Kidney epithelial cell (primary cell): ENCODE measurements at regions not wholly inside any gene's neighbourhood (a gene's known extent, or its start where the extent isn't known, plus 50 kb on each side); places are given as distances from the start of the nearest gene placed in this dataset.

ENCODE experiments used
- DNase-seq: peaks from one replicate; pipeline ENCODE4 v3.0.0-alpha.2; 2010; ENCODE audit warnings: low read depth
- H3K27me3 ChIP-seq: 2 replicates; pipeline ENCODE4 v1.6.0; 2011; ENCODE audit warnings: low read length; ENCODE audit not compliant: control insufficient read depth, insufficient read depth
- H3K36me3 ChIP-seq: 2 replicates; pipeline ENCODE4 v1.5.1; 2011; ENCODE audit warnings: low read length; ENCODE audit not compliant: control insufficient read depth, insufficient read depth
- H3K4me3 ChIP-seq: 2 replicates; pipeline ENCODE4 v1.5.1; 2011; ENCODE audit warnings: low read depth, mild to moderate bottlenecking, control low read depth, low read length
- TF ChIP-seq, protein P1 (sequence below): IDR thresholded peaks from 2 replicates; pipeline ENCODE4 v1.5.1; 2011; ENCODE audit warnings: mild to moderate bottlenecking, moderate library complexity, low read length, control low read depth, inconsistent platforms; ENCODE audit not compliant: insufficient read depth, poor library complexity, severe bottlenecking

DNA sequence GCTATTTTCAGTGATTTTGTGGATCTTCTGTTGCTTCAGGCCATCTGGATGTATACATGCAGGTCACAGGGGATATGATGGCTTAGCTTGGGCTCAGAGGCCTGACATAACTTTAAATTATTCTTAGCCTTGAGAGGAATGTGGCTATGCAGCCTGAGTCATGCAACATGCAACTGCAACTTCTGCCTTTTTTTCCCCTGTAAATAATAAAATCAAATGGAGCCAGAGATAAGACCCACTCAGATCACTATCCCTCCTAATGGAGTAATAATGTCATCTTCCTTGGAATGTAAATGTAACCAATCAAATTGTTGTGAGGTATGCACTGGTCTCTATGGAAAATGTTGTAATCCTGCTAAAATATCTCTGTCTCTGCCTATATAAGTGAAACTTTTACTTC, 54.9 kb downstream of the MAGEB17 start:
- Histone ChIP-seq H3K4me3 (no peak overlapping the region), H3K27me3 (no peaks in the 10 kb centered on the region), H3K36me3 (no peaks in the 10 kb centered on the region)
- DNase-seq, result no peak
- TF ChIP-seq, protein P1, sequence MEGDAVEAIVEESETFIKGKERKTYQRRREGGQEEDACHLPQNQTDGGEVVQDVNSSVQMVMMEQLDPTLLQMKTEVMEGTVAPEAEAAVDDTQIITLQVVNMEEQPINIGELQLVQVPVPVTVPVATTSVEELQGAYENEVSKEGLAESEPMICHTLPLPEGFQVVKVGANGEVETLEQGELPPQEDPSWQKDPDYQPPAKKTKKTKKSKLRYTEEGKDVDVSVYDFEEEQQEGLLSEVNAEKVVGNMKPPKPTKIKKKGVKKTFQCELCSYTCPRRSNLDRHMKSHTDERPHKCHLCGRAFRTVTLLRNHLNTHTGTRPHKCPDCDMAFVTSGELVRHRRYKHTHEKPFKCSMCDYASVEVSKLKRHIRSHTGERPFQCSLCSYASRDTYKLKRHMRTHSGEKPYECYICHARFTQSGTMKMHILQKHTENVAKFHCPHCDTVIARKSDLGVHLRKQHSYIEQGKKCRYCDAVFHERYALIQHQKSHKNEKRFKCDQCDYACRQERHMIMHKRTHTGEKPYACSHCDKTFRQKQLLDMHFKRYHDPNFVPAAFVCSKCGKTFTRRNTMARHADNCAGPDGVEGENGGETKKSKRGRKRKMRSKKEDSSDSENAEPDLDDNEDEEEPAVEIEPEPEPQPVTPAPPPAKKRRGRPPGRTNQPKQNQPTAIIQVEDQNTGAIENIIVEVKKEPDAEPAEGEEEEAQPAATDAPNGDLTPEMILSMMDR, result no peak

DNA sequence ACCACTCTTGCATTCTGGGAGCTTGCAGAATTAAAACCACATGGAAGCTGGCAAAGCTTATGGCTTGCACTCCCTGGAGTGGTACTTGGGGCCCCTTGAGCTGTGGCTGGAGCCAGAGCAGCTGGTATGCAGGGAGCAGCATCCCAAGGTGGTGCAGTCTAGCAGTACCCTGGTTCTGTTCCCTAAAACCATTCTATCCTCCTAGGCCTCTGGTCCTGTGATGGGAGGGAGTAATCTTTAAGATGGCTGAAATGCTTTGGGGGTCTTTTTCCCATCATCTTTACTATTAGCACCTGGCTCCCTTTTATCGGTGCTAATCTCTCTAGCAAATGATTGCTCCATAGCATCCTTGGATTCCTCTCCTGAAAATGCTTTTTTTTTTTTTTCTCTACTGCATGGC, 56.1 kb downstream of the MAGEB17 start:
- H3K4me3 ChIP-seq, result no peak overlapping the region
- TF ChIP-seq, protein P1, result no peak

DNA sequence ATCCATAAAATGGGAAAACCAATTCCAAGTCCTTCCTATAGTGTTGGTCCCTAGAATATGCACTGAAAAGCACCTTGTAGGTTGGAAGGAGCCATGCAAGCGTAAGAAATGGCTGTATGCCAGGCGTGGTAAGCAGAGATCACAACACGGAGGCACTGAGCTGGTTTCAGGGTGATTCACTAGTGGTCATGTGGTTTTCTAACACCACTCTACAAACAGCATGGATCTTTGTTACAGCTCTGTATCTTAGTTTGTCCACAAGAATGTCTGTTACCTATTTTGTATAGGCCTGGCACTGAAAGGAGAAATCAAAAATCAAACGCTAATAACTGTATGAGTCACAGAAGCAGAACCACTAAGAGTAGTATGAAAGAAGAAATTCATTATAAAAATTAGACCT, 71.9 kb downstream of the MAGEB17 start:
- DNase-seq, result peak; percentile 84
- H3K27me3 ChIP-seq, result no peaks in the 10 kb centered on the region
- no peaks in the 10 kb centered on the region for H3K36me3 ChIP-seq
- no peak overlapping the region for H3K4me3 ChIP-seq
- TF ChIP-seq, protein P1, result no peak

More for the DNA sequence above, 56.1 kb downstream of the MAGEB17 start:
- Histone ChIP-seq H3K27me3 (no peaks in the 10 kb centered on the region), H3K36me3 (no peaks in the 10 kb centered on the region)
- no peak for DNase-seq

DNA sequence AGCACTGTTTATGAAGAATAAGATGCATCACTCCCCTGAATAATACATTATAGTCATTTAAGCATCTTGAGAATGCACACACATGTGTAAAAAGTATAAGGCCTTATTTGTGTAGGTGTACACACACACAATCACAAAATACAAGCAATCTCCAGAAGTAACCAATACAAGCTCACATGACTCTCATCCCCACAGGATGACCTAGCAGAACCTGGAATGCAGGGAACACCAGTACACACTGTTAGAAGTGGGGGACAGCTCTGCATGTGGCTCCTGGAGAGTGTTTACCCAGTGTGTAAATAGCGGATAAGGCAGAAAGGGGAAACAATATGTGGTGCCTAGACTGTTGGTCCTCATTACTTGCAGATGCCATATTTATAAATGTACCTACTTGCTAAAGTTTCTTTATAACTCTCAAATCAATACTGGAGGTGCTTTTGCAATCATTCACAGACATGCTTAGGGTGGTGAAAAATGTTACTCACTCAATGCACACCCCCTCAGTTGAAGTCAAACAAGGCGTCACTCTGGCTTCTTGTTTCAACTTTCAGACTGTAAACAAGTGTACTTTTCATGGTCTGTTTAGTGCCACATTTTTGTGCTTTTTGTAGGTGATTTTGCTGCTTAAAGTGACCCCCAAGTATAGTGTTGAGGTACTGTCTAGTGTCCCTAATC, 73.1 kb downstream of the MAGEB17 start:
- peak; percentile 7 for DNase-seq
- no peaks in the 10 kb centered on the region for H3K36me3 ChIP-seq
- H3K27me3 ChIP-seq, result no peaks in the 10 kb centered on the region
- TF ChIP-seq, protein P1, result no peak
- no peak overlapping the region for H3K4me3 ChIP-seq

DNA sequence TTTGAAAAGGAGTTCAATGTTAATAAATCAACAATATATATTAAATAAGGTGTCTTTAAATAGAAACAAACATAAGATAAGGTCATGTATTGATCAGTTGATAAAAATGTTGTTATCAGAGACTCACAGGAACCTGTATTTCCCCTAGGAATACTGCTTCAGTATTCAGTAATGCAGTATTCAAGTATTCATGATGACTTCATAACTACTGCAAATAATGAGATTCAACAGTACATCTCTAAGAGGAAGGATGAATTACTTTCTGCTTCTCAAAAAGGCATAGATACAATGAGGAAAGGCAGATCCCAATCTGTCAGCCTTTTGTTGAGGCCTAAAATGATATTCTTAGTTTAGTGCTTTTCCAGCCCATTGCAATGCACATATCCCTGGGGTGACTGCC, 73.7 kb downstream of the MAGEB17 start:
- Histone ChIP-seq H3K36me3 (no peaks in the 10 kb centered on the region), H3K4me3 (no peak overlapping the region), H3K27me3 (no peaks in the 10 kb centered on the region)
- TF ChIP-seq, protein P1, result no peak
- DNase-seq, result no peak

DNA sequence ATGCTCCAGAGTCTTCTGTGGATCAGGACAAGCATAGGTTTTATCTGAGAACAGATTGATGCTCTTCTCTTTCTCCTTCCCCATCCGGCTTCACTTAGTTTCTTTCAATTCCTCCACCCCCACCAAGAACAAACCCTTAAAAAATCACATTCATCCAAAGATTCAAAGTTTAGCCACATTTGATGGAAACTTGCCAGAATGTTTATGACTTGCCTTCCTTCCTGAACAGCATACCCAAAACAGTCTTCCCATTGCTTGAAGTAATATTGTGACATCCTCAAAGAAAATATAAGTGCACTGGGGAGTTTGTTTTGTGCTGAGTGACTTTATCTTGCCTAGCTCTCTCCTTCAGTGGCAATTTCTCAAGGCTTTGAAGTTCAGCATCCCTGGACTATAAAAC, 83.0 kb downstream of the MAGEB17 start:
- TF ChIP-seq, protein P1, result no peak
- no peaks in the 10 kb centered on the region for H3K36me3 ChIP-seq
- no peaks in the 10 kb centered on the region for H3K27me3 ChIP-seq
- no peak for DNase-seq
- H3K4me3 ChIP-seq, result no peak overlapping the region
